Upper lobe of right lung (tissue), 1 donor: ENCODE measurements at regions not wholly inside any gene's neighbourhood (a gene's known extent, or its start where the extent isn't known, plus 50 kb on each side); places are given as distances from the start of the nearest gene placed in this dataset.

Source experiments
- ATAC-seq: fragments of 200-7000 bp; cut with Tn5 transposase; one replicate; pipeline ENCODE4 v1.9.1; 2020; ENCODE audit warnings: mild to moderate bottlenecking, moderate library complexity
- DNase-seq: peaks from one replicate; pipeline ENCODE4 v3.0.0-alpha.2; 2020
- H3K27ac ChIP-seq: fragments of 200-600 bp; one replicate; pipeline ENCODE4 v1.8.0; 2022
- H3K27me3 ChIP-seq: fragments of 200-600 bp; one replicate; pipeline ENCODE4 v1.8.0; 2022; ENCODE audit warnings: mild to moderate bottlenecking
- H3K36me3 ChIP-seq: fragments of 200-600 bp; one replicate; pipeline ENCODE4 v1.8.0; 2022
- H3K4me1 ChIP-seq: fragments of 200-600 bp; one replicate; pipeline ENCODE4 v1.8.0; 2022
- H3K4me3 ChIP-seq: fragments of 200-600 bp; one replicate; pipeline ENCODE4 v1.8.0; 2022; ENCODE audit warnings: mild to moderate bottlenecking
- H3K9me3 ChIP-seq: fragments of 200-600 bp; one replicate; pipeline ENCODE4 v1.8.0; 2022
- intact Hi-C: fragments of 100-400 bp; cut with DNase I; formaldehyde crosslinking; loops from one replicate; pipeline ENCODE4 v1.11.0; 2022
- TF ChIP-seq, protein P1 (sequence below): fragments of 200-600 bp; IDR thresholded peaks from one replicate; pipeline ENCODE4 v1.8.0; 2022; ENCODE audit warnings: antibody characterized with exemption
- donor health status: DM: no; HTN: yes; CAD: no; lungs with severe emphysema.

DNA sequence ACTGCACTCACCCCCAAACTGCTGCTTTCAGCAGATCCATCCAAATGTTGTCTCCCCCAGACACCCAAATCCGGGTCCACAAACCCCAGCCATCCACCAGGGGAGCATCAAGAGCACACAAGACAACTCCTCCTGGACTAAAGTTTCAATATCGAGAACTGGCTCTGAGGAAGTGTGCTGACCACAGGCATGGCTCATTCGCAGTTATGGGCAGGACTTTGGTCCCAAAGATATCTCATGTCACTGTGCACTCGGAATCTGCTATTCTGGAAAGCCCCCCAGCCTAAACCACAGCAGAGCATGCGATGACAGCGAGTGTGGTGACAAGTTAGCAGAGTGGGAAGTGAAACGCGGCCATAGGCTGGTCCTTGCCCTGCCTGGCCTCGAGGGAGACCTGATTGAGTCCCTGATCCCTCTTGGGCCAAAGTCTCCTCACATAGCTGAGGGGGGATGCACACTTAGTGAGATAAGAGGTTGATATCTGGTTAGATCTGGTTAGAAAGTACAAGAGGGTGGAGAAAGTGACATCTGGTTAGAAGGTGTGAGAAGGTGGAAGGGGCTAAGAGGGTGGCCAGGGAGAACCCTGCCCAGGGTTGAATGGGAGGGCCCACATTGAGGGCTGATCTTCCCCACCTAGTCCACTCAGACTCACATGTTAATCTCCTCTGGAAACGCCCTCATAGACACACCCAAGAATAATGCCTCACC, 149.7 kb downstream of the MRPL14 start:
- Histone ChIP-seq H3K36me3 (no peaks in the 10 kb centered on the region), H3K4me1 (peaks cover 11% of the 10 kb centered on the region), H3K27me3 (no peaks in the 10 kb centered on the region), H3K4me3 (no peak overlapping the region), H3K27ac (no peak overlapping the region), H3K9me3 (no peaks in the 10 kb centered on the region)
- TF ChIP-seq, protein P1, sequence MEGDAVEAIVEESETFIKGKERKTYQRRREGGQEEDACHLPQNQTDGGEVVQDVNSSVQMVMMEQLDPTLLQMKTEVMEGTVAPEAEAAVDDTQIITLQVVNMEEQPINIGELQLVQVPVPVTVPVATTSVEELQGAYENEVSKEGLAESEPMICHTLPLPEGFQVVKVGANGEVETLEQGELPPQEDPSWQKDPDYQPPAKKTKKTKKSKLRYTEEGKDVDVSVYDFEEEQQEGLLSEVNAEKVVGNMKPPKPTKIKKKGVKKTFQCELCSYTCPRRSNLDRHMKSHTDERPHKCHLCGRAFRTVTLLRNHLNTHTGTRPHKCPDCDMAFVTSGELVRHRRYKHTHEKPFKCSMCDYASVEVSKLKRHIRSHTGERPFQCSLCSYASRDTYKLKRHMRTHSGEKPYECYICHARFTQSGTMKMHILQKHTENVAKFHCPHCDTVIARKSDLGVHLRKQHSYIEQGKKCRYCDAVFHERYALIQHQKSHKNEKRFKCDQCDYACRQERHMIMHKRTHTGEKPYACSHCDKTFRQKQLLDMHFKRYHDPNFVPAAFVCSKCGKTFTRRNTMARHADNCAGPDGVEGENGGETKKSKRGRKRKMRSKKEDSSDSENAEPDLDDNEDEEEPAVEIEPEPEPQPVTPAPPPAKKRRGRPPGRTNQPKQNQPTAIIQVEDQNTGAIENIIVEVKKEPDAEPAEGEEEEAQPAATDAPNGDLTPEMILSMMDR, result no peak
- no peak for ATAC-seq
- intact Hi-C loops, result no loop called here
- no peak for DNase-seq

DNA sequence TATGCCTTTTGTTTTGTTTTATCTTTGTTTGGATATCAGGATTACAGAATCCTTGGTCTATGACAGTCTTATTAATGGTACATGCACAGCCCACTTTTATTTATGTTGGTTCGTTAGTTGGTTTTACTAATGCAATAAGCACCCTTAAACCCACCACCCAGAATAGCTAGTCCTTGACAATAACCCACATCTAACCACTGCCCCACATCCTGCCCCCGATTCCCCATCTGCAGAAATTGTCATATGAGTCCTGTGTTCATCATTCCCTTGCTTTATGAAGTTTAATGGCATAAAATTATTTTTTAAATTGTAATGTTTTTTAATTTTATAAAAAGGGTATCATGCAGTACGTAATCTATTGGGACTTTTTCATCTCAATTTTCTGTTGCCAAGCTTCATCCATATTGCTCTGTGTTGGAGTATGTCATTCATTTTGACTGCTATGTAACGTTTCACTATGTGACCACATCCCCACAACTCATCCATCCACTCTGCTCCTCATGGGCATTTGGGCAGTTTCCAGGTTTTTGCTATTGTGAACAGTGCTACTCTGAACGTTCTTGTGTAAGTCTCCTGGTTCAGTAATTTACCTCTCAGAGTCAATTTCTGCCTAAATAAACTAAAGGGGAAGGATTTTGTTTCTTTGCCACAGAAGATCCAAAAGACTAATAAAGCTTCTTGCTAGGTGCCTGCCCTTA, 150.4 kb downstream of the MRPL14 start:
- no peak overlapping the region for H3K27ac ChIP-seq
- no peaks in the 10 kb centered on the region for H3K27me3 ChIP-seq
- H3K9me3 ChIP-seq, result no peaks in the 10 kb centered on the region
- DNase-seq (no peak), ATAC-seq (no peak)
- TF ChIP-seq, protein P1, result no peak
- intact Hi-C loops, result no loop called here
- peaks cover 18% of the 10 kb centered on the region for H3K4me1 ChIP-seq
- H3K36me3 ChIP-seq, result no peaks in the 10 kb centered on the region
- no peak overlapping the region for H3K4me3 ChIP-seq

DNA sequence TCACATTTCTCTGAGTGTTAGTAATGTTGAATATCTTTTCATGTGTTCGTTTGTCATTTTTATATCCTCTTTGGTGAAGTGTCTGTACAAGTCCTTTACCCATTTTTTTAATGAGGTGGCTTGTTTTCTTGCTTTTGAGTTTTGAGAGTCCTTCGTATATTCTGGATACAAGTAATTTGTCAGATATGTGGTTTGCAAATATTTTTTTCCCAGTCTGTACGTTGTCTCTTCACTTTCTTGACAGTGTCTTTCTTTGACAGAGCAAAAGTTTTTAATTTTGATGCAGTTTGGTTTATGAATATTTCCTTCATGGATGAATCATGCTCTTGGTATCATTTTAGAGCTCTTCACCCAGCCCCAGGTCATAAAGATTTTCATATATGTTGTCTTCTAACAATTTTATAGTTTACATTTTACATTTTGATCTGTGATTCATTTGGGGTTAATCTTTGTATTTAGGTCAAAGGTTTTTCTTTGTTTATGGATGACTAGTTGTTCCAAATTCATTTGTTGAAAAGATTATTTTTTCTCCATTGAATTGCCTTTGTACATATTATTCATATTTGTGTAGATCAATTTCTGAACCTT, 152.5 kb downstream of the MRPL14 start:
- TF ChIP-seq, protein P1, result no peak
- Histone ChIP-seq H3K36me3 (no peaks in the 10 kb centered on the region), H3K27me3 (no peaks in the 10 kb centered on the region), H3K4me1 (peaks cover 26% of the 10 kb centered on the region), H3K9me3 (no peaks in the 10 kb centered on the region), H3K27ac (no peak overlapping the region), H3K4me3 (no peak overlapping the region)
- ATAC-seq (no peak), DNase-seq (no peak)
- intact Hi-C loops, result no loop called here

DNA sequence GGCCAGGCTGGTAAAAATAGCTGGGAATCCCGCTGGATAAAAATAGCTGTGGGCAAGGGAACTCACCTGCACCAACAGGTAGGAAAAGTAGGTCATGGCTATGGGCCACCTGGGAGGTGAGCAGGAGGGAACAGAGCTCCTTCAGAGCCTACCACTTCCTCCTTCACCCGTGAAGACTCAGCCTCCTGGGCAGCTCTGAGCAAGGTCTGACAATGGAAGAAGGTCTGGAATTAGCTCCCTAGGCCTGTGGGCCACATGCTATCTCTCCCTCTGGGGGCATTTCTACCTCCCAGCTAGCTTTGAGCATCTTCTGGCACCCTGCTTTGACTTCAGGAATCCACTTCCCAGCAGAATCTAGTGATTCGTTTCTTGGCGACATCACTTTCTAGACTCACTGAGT, 153.9 kb downstream of the MRPL14 start:
- DNase-seq, result peak; percentile 70
- Histone ChIP-seq H3K36me3 (no peaks in the 10 kb centered on the region), H3K4me1 (peaks cover 26% of the 10 kb centered on the region), H3K27ac (no peak overlapping the region), H3K27me3 (no peaks in the 10 kb centered on the region), H3K4me3 (no peak overlapping the region), H3K9me3 (no peaks in the 10 kb centered on the region)
- TF ChIP-seq, protein P1, result no peak
- ATAC-seq, result peak; percentile 83
- intact Hi-C loops, result no loop called here

DNA sequence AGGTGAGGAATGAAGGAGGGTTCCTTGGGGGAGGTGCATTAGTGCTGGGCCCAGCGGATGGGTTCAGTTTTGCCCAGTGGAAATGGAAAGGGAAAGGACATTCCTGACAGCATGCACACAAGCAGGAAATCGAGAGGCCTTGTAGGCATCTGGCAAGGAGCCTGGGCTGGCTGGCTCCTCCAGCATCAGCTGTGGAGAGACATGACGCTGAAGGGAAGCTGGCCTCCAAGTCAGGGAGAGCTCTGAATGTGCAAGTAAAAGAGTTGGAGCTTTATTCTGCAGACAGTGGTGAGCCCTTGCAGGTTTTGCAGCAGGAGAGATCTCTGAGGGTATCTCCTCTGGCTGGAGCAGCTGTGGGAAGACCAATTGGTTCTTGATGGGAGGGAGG, 154.3 kb downstream of the MRPL14 start:
- H3K9me3 ChIP-seq, result no peaks in the 10 kb centered on the region
- ATAC-seq (peak; percentile 61), DNase-seq (peak; percentile 85)
- intact Hi-C loops, result no loop called here
- H3K4me3 ChIP-seq, result no peak overlapping the region
- TF ChIP-seq, protein P1, result no peak
- no peaks in the 10 kb centered on the region for H3K27me3 ChIP-seq
- H3K27ac ChIP-seq, result peak overlapping the region; percentile 63
- H3K36me3 ChIP-seq, result no peaks in the 10 kb centered on the region
- H3K4me1 ChIP-seq, result peaks cover 26% of the 10 kb centered on the region
